Activated naive CD8-positive, alpha-beta T cell treated with anti-CD3 and anti-CD28 coated beads for 36 hours (primary cell): ENCODE measurements at regions not wholly inside any gene's neighbourhood (a gene's known extent, or its start where the extent isn't known, plus 50 kb on each side); places are given as distances from the start of the nearest gene placed in this dataset.

Experiments
- DNase-seq: peaks from one replicate; pipeline ENCODE4 v3.0.0; 2021
- H3K27ac Mint-ChIP-seq: one replicate; pipeline ENCODE4 v1.8.0; 2022; ENCODE audit warnings: mild to moderate bottlenecking, moderate library complexity, mixed read lengths
- H3K27me3 Mint-ChIP-seq: one replicate; pipeline ENCODE4 v1.8.0; 2022; ENCODE audit warnings: mild to moderate bottlenecking, mixed read lengths
- H3K36me3 Mint-ChIP-seq: one replicate; pipeline ENCODE4 v1.8.0; 2021; ENCODE audit warnings: mild to moderate bottlenecking, mixed read lengths
- H3K4me1 Mint-ChIP-seq: one replicate; pipeline ENCODE4 v1.8.0; 2021; ENCODE audit warnings: mixed read lengths
- H3K4me3 Mint-ChIP-seq: one replicate; pipeline ENCODE4 v1.8.0; 2022; ENCODE audit warnings: mild to moderate bottlenecking, moderate library complexity, mixed read lengths
- H3K9me3 Mint-ChIP-seq: one replicate; pipeline ENCODE4 v1.8.0; 2022; ENCODE audit warnings: mixed read lengths

DNA sequence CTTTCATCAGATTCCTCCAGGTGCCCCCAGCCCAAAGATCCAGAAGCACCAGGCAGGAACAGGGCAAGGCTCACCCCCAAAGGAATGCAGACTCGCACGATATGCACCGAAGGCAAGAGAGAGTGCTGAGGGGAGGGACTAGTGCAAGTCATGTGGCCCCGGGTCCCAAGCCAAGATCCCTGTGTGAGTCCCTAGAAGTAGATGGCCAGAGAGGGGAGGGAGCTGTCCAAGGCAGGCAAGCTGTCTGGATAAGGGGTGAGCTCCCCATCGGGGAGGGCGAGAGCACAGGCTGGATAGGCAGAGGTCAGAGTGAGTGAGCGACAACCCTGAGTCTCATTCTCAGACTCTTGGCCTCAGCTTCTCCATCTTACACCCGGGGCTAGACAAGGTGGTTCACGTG is 171.5 kb upstream of the LINGO1 start:
- H3K9me3 Mint-ChIP-seq: no peaks in the 10 kb centered on the region
- H3K27ac Mint-ChIP-seq: no peak overlapping the region
- H3K36me3 Mint-ChIP-seq: no peaks in the 10 kb centered on the region
- no peaks in the 10 kb centered on the region for H3K4me1 Mint-ChIP-seq
- DNase-seq: no peak
- no peaks in the 10 kb centered on the region for H3K27me3 Mint-ChIP-seq
- H3K4me3 Mint-ChIP-seq: no peak overlapping the region

DNA sequence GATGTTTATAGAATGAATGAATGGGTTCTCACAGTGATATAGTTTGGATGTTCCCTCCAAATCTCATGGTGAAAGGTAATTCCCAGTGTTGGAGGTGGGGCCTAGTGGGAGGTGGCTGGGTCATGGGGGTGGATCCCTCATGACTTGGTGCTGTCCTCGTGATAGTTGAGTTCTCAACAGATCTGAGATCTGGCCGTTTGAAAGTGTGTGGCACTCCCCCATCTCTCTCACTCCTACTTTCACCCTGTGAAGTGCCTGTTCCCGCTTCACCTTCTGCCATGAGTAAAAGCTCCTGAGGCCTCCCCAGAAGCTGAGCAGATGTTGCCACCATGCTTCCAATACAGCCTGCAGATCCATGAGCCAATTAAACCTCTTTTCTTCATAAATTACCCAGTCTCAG is 170.8 kb upstream of the LINGO1 start:
- Mint-ChIP-seq H3K36me3 (no peaks in the 10 kb centered on the region), H3K4me3 (no peak overlapping the region), H3K27ac (no peak overlapping the region), H3K27me3 (no peaks in the 10 kb centered on the region), H3K9me3 (no peaks in the 10 kb centered on the region), H3K4me1 (no peaks in the 10 kb centered on the region)
- no peak for DNase-seq

DNA sequence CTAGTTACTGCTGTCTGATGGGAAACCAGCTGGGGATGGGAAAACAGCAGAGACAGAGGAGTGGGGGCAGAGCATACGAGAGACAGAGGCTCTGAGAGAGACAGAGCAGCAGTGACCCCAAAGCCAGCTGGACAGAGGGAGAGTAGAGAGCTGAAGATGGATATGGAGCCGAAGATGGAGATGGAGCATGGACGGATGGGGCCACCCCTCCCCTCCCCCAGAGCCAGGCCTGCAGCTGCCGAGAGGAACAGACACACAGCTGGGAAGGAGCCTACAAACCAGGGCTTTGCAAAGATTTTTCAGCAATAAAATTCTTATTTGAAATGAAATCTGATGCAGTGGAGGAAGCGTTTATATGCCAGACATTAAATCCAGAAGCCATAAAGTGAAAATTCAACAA is 167.6 kb upstream of the LINGO1 start:
- no peaks in the 10 kb centered on the region for H3K4me1 Mint-ChIP-seq
- H3K4me3 Mint-ChIP-seq: no peak overlapping the region
- H3K27me3 Mint-ChIP-seq: no peaks in the 10 kb centered on the region
- DNase-seq: no peak
- H3K9me3 Mint-ChIP-seq: no peaks in the 10 kb centered on the region
- H3K27ac Mint-ChIP-seq: no peak overlapping the region
- H3K36me3 Mint-ChIP-seq: no peaks in the 10 kb centered on the region

DNA sequence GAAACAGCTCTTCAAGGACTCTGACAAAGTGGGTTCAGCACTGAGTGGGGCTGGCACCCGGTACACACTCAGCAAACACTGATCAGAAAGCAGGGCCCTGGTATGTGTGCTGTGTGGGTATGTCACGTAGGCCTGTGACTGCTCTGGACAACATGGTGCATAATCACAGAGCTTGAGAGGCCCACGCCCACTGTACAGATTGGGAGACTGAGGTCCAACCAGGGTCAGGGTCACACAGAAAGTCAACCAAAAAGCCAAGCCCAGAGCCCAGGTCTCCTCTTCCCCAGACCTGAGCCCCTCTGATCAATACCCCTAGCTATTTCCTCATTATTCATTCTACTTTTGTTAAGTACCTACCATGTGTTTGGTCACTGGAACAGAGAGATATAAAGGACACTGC is 166.1 kb upstream of the LINGO1 start:
- DNase-seq: no peak
- no peaks in the 10 kb centered on the region for H3K9me3 Mint-ChIP-seq
- no peaks in the 10 kb centered on the region for H3K4me1 Mint-ChIP-seq
- H3K4me3 Mint-ChIP-seq: no peak overlapping the region
- H3K36me3 Mint-ChIP-seq: no peaks in the 10 kb centered on the region
- H3K27ac Mint-ChIP-seq: no peak overlapping the region
- no peaks in the 10 kb centered on the region for H3K27me3 Mint-ChIP-seq

DNA sequence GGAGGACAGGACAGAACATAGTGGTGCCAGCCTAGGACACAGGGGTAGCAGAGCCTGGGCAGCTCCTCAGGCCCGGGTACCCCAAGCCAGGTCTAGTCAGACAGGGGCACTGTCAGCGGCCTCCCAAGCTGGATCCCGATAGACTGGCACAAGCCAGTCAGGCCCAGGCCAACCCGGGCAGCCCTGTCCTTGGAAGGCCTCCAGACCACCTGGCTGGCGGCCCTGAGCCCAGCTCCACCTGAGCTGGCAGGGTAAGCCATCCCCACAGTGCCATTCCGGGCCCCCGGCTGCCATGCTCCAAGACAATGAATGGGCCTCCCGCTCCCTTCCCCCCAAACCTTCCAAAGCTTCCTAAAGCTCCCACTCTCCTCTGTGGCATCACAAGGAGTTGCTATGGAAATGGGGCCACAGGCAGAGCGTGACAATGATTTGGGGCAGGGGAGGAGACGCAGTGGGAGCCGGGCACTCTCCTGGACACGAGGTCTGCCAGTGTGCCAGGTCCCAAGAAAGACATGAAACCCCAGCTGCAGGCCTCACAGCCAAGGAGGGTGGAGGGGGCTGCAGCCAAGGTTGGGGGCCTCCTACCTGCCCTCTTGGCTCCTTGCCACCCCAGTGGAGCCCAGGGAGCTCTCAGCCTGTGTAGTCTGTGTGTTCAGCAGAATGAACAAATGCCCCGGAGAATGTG is 165.6 kb upstream of the LINGO1 start:
- Mint-ChIP-seq H3K9me3 (no peaks in the 10 kb centered on the region), H3K4me1 (no peaks in the 10 kb centered on the region), H3K36me3 (no peaks in the 10 kb centered on the region), H3K4me3 (no peak overlapping the region), H3K27me3 (no peaks in the 10 kb centered on the region), H3K27ac (no peak overlapping the region)
- no peak for DNase-seq

DNA sequence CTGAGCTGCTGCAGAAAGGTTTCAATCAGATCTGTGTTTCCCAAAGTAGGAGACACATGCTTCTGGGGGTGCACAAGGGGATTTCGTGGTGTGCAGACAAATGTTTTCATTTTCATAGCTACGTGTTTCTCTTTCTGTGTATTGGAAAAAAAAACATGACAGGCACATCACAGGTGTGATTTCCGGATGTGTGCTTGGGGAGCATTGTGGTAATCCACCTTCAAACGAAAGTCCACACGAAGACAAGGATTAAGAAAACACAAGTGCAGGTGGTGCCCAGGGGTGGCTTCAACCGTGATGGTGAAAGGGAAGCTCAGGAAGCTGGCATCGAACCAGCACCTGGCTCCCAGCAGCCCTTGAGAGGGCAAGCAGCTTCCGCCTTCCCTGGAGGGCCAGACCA is 164.6 kb upstream of the LINGO1 start:
- Mint-ChIP-seq H3K4me1 (no peaks in the 10 kb centered on the region), H3K27me3 (no peaks in the 10 kb centered on the region), H3K9me3 (no peaks in the 10 kb centered on the region), H3K36me3 (no peaks in the 10 kb centered on the region), H3K4me3 (no peak overlapping the region), H3K27ac (no peak overlapping the region)
- no peak for DNase-seq

DNA sequence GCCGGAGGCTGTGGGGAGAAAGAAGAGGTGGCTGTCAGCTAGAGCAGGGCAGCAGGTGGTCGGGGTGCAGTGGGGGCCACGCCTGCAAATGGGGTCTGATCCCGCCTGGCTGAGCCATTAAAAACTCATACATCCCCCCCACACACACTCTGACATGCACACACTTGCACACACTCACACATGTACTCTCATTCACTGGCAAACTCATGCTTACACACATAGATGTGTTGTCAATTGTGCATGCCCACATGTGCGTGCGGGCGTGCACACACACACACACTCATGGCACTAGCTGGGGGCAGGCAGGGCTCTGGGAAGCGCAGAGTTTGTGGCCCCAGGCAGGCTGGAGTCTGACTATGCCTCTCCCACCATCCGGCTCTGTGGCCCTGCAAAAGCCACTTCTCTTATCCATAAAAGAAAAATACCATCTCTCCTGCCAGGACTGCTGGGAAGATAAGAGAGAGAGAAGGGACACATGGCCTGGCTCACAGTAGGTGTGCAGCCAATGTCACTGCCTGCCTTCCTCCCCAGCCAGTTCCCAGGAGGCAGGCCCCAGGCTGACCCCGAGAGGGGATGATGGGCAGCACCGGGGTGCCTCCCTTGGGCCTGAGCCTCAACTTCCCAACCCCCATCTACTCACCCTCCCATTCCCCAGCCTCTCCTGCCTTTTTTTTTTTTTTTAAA is 163.5 kb upstream of the LINGO1 start:
- no peak for DNase-seq

DNA sequence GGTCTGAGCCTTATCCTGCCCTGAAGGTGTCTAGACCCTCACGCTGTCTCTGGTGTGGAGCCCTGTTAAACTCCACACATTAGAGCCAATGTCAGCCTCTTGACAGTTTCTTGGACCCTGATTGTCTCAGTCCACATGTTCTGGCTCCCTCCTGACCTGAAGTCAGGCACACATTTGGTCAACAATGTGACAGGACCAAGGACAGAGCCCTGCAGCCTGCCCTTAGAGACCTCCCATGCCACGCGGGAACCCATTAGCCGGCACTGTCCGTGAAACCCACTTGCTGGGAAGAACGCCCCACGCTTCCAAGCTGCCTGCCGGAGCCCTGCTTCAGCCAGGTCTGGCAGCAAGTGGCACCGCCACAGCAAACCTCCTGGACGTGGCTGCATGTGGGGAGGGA is 162.7 kb upstream of the LINGO1 start:
- DNase-seq: no peak
- Mint-ChIP-seq H3K36me3 (no peaks in the 10 kb centered on the region), H3K27me3 (no peaks in the 10 kb centered on the region), H3K9me3 (no peaks in the 10 kb centered on the region), H3K4me1 (no peaks in the 10 kb centered on the region), H3K4me3 (no peak overlapping the region), H3K27ac (no peak overlapping the region)

More for the DNA sequence above, 163.5 kb upstream of the LINGO1 start:
- no peaks in the 10 kb centered on the region for H3K4me1 Mint-ChIP-seq
- no peak overlapping the region for H3K27ac Mint-ChIP-seq
- no peaks in the 10 kb centered on the region for H3K27me3 Mint-ChIP-seq
- H3K36me3 Mint-ChIP-seq: no peaks in the 10 kb centered on the region
- H3K4me3 Mint-ChIP-seq: no peak overlapping the region
- no peaks in the 10 kb centered on the region for H3K9me3 Mint-ChIP-seq

DNA sequence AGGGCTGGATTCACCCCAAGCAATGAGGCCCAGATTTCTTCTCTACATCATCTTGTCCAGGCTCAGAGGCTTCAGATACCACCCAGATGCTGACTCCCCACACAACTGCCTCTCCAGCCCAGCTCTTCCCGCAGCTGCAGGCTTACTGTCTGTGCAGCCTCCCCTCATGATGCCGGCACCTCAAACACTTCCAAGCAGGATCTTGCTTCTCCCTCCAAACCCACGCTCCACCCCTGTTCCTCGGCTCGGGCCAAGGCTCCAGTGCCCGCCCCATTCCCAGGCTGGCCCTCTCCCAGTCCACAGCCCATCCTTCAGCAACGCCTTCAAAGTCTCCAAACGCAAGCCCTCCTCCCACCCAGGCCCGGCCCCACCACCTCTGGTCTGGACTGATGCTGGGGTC is 159.2 kb upstream of the LINGO1 start:
- H3K4me3 Mint-ChIP-seq: no peak overlapping the region
- no peak for DNase-seq
- H3K36me3 Mint-ChIP-seq: no peaks in the 10 kb centered on the region
- no peaks in the 10 kb centered on the region for H3K4me1 Mint-ChIP-seq
- H3K9me3 Mint-ChIP-seq: no peaks in the 10 kb centered on the region
- no peaks in the 10 kb centered on the region for H3K27me3 Mint-ChIP-seq
- H3K27ac Mint-ChIP-seq: no peak overlapping the region

DNA sequence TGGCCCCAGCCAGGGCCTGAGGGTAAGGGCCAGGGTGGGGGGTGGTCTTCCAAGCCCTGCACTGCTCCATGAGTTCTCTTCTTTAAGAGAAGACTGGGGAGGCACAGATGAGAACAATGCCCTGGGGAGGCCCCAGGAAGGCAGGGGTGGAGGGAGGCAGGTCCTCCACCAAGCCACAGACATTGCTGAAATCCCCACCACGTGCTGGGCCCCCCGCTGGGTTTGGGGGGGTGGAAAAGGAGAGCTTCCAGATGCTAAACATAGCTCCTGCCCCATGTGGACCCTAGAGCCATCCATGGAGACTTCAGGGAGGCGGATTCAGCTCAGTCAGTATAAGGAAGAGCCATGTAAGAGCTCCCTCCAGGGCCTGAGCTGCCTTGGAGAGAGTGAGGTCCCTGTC is 157.8 kb upstream of the LINGO1 start:
- H3K27ac Mint-ChIP-seq: no peak overlapping the region

DNA sequence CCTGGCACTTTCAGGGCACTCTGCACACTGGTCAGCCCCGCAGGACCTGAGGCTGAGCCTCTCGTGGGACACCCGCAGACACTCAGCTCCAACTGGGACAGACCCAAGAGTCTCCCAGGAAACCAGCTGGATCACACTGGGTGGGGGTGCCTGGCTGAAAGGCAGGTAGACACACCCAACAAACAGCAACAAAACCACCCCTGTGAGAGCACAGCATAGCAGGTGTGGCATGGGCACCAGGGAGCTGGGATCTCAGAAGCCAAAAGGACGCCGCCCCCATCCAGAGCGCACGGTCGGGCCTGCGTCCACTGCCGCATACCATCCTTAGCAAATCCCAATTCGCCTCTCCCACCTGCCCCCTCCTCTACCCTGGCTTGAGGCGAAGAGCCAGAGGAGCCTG is 154.2 kb upstream of the LINGO1 start:
- no peak for DNase-seq
- no peak overlapping the region for H3K27ac Mint-ChIP-seq
- H3K4me3 Mint-ChIP-seq: no peak overlapping the region
- no peaks in the 10 kb centered on the region for H3K9me3 Mint-ChIP-seq
- H3K4me1 Mint-ChIP-seq: no peaks in the 10 kb centered on the region
- H3K27me3 Mint-ChIP-seq: peaks cover 4% of the 10 kb centered on the region
- no peaks in the 10 kb centered on the region for H3K36me3 Mint-ChIP-seq

More for the DNA sequence above, 157.8 kb upstream of the LINGO1 start:
- no peak for DNase-seq
- no peaks in the 10 kb centered on the region for H3K4me1 Mint-ChIP-seq
- H3K27me3 Mint-ChIP-seq: peaks cover 4% of the 10 kb centered on the region
- no peaks in the 10 kb centered on the region for H3K9me3 Mint-ChIP-seq
- no peaks in the 10 kb centered on the region for H3K36me3 Mint-ChIP-seq
- no peak overlapping the region for H3K4me3 Mint-ChIP-seq

DNA sequence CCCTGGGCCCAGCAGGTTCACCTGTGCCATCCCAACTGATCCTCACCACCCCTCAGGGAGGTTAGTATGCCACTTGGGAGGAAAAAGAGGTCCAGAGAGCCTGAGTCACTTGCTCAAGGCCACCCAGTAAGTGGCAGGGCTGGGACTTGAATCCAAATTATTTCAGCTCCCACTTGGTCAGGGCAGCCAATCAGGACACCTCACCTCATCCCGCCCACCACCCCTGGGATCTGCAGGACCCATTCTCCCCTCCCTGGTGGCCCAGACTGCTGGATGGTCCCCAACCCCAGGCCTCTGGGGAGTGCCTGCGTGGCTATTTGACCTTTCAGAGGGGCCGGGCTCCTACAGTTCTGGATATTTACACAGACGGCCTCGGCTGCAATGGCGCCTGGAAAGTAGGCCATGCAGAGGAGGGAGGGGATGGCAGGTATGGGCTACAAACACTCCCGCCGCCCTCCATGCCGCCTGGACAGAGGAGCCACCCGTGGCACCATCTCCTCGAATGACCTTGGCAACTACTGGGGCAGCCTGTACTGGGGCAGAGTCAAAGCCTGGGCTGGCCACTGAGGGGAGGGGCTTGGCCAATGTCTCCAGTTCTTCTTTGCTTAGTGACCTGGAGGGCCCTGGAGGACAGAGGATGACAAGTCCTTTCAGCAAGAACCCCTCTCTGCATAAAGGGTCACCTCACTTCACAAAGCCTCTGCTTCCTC is 153.6 kb upstream of the LINGO1 start:
- Mint-ChIP-seq H3K27me3 (peaks cover 4% of the 10 kb centered on the region), H3K27ac (no peak overlapping the region), H3K9me3 (no peaks in the 10 kb centered on the region), H3K36me3 (no peaks in the 10 kb centered on the region), H3K4me3 (no peak overlapping the region), H3K4me1 (no peaks in the 10 kb centered on the region)
- DNase-seq: no peak

DNA sequence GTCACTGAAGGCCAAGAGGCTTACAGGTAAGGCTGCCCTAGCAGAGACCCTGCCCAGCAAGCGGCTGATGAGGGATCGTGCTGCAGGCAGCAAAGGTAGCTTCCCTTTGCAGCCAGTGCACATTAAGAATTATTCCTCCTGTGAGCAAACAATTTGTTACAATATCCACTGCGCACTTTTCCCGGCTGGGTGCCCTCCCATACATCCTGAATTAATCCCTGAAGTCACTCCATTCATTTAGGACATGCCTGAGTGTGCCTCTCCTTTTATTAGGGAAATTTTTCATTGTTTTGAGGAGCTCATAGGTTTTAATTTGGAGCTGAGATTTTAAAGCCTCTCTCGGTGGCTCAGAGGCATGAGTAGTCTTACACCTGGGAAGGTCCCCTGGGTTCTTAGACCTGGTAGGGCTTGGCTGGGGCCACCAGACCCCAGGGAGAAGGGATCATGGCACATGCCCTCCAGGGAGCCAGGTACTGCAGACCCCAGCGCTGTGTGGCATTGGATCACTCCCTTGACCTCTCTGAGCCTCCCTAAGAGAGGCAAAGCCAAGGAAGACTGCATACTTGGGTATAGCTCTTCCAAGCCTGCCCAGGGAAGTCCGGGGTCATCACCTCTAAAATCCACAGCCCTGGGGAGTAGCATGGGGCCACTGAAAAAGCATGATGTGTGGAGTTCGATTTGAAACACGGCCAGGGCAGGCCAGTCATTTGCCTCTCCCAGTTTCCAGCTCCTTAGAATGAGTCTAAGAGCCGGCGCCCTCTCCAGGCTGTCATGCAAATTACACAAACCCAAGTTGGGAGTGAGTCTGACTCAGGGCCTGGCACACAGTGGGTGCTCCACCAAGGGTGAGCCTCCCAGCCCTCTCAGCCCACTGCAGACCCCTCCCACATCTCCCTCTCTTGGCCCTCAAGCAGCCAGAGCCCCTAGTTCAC is 151.9 kb upstream of the LINGO1 start:
- Mint-ChIP-seq H3K4me3 (no peak overlapping the region), H3K9me3 (peaks cover 3% of the 10 kb centered on the region), H3K36me3 (no peaks in the 10 kb centered on the region), H3K27ac (no peak overlapping the region), H3K27me3 (peaks cover 4% of the 10 kb centered on the region), H3K4me1 (no peaks in the 10 kb centered on the region)
- DNase-seq: peak; percentile 17

DNA sequence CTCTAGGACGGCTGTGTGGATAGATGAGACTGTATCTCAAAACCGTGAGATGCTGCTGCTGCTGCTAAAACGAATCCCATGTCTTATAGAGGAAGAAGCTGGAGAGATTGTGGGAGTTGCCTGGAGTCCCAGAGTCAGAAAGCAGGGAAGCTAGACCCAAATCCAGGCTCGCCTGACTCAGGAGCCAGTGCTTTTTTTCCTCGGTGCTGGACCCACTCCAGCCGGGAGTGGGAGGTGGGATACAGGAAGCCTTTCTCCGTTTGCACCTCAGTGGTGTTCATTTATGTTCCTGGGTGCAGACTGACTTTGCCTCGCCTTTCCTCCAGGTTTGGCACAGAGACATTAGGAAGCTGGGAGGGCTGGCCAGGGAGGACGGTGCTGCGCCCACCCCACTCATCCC is 150.9 kb upstream of the LINGO1 start:
- no peaks in the 10 kb centered on the region for H3K36me3 Mint-ChIP-seq
- no peak overlapping the region for H3K27ac Mint-ChIP-seq
- DNase-seq: no peak
- H3K4me3 Mint-ChIP-seq: no peak overlapping the region
- no peaks in the 10 kb centered on the region for H3K4me1 Mint-ChIP-seq
- peaks cover 4% of the 10 kb centered on the region for H3K27me3 Mint-ChIP-seq
- H3K9me3 Mint-ChIP-seq: peaks cover 3% of the 10 kb centered on the region

DNA sequence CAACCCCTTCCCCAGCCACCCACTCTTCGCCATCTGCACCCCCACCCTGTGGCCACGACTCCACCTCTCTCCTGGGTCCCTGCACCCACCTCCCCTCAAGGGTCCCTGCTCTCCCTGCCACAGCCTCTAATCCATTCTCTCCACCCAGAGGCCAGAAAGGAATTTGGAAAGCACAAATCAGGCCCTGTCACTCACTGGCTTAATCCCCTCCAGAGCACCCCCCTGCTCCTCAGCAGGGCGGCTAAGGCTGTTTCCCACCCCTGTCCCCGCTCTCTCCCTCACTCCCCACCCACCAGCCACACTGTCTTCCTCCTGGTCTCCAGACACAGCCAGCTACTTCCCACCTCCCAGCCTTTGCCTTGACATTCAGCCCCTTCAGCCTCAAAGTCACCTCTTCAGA is 150.0 kb upstream of the LINGO1 start:
- Mint-ChIP-seq H3K27ac (no peak overlapping the region), H3K4me3 (no peak overlapping the region), H3K36me3 (no peaks in the 10 kb centered on the region), H3K9me3 (peaks cover 3% of the 10 kb centered on the region), H3K4me1 (no peaks in the 10 kb centered on the region), H3K27me3 (peaks cover 4% of the 10 kb centered on the region)
- DNase-seq: no peak
